ENCODE measurements at regions not wholly inside any gene's neighbourhood (a gene's known extent, or its start where the extent isn't known, plus 50 kb on each side); places are given as distances from the start of the nearest gene placed in this dataset.

- no peaks in the 10 kb centered on the region for H3K36me3 ChIP-seq (replicated peaks; ENCODE audit: insufficient read depth, low read length)
- H3K4me1 ChIP-seq (ENCODE audit: low read length) = no peaks in the 10 kb centered on the region
- H3K27me3 ChIP-seq (replicated peaks; ENCODE audit: insufficient read depth, low read length) = no peaks in the 10 kb centered on the region
- H3K79me2 ChIP-seq (ENCODE audit: low read length) = peaks cover 35% of the 10 kb centered on the region
- no peak for DNase-seq
- H3K9me2 ChIP-seq (replicated peaks; ENCODE audit: insufficient read depth, low read length) = no peaks in the 10 kb centered on the region
- no peak overlapping the region for H3K9ac ChIP-seq (ENCODE audit: low read length)
- H4K20me1 ChIP-seq (ENCODE audit: insufficient read depth, low read length) = no peaks in the 10 kb centered on the region
- peak; percentile 6; the same call in 1 of the 2 replicates for TF ChIP-seq CTCF (IDR thresholded peaks at IDR 0.05; ENCODE audit: low read length)
- TF ChIP-seq EZH2 (optimal IDR thresholded peaks at IDR 0.05; ENCODE audit: low read depth, low read length) = no peak
- TF ChIP-seq EZH2phosphoT487 (IDR thresholded peaks at IDR 0.05; ENCODE audit: low read length) = no peak
- no peaks in the 10 kb centered on the region for H3K9me3 ChIP-seq (replicated peaks; ENCODE audit: insufficient read depth, low read length)
- no peak overlapping the region for H3K4me2 ChIP-seq (ENCODE audit: low read depth, low read length)
- H3F3A ChIP-seq (ENCODE audit: insufficient read depth, low read length) = no peaks in the 10 kb centered on the region
- H3K4me3 ChIP-seq (ENCODE audit: low read length) = no peak overlapping the region
- H3K27ac ChIP-seq (ENCODE audit: low read length) = no peak overlapping the region
- no peak overlapping the region for H2AFZ ChIP-seq (ENCODE audit: low read length)
Measured at GRCh38 chr22:49550766-49551362, 276.8 kb downstream of the BRD1 start.

- Histone ChIP-seq H3K4me1 (ENCODE audit: low read length) (no peaks in the 10 kb centered on the region), H3K9me3 (replicated peaks; ENCODE audit: insufficient read depth, low read length) (no peaks in the 10 kb centered on the region), H3K36me3 (replicated peaks; ENCODE audit: insufficient read depth, low read length) (no peaks in the 10 kb centered on the region), H3K9ac (ENCODE audit: low read length) (no peak overlapping the region), H3F3A (ENCODE audit: insufficient read depth, low read length) (no peaks in the 10 kb centered on the region), H3K4me2 (ENCODE audit: low read depth, low read length) (no peak overlapping the region), H3K4me3 (ENCODE audit: low read length) (no peak overlapping the region), H3K9me2 (replicated peaks; ENCODE audit: insufficient read depth, low read length) (no peaks in the 10 kb centered on the region), H3K27ac (ENCODE audit: low read length) (no peak overlapping the region), H2AFZ (ENCODE audit: low read length) (no peak overlapping the region), H3K79me2 (ENCODE audit: low read length) (peaks cover 31% of the 10 kb centered on the region), H4K20me1 (ENCODE audit: insufficient read depth, low read length) (no peaks in the 10 kb centered on the region), H3K27me3 (replicated peaks; ENCODE audit: insufficient read depth, low read length) (no peaks in the 10 kb centered on the region)
- TF ChIP-seq EZH2phosphoT487 (IDR thresholded peaks at IDR 0.05; ENCODE audit: low read length) (no peak), EZH2 (optimal IDR thresholded peaks at IDR 0.05; ENCODE audit: low read depth, low read length) (no peak), CTCF (IDR thresholded peaks at IDR 0.05; ENCODE audit: low read length) (no peak)
- DNase-seq = no peak
Measured at GRCh38 chr22:49550141-49550430, 277.6 kb downstream of the BRD1 start.

GRCh38 chr22:49549256-49550140 lies 278.2 kb downstream of the BRD1 start:
- no peaks in the 10 kb centered on the region for H4K20me1 ChIP-seq (ENCODE audit: insufficient read depth, low read length)
- no peak overlapping the region for H3K4me2 ChIP-seq (ENCODE audit: low read depth, low read length)
- no peak overlapping the region for H3K27ac ChIP-seq (ENCODE audit: low read length)
- no peaks in the 10 kb centered on the region for H3K4me1 ChIP-seq (ENCODE audit: low read length)
- H3K79me2 ChIP-seq (ENCODE audit: low read length) = peaks cover 25% of the 10 kb centered on the region
- no peak overlapping the region for H3K4me3 ChIP-seq (ENCODE audit: low read length)
- H3K9ac ChIP-seq (ENCODE audit: low read length) = no peak overlapping the region
- H2AFZ ChIP-seq (ENCODE audit: low read length) = no peak overlapping the region
- TF ChIP-seq CTCF (IDR thresholded peaks at IDR 0.05; ENCODE audit: low read length) = no peak
- TF ChIP-seq EZH2 (optimal IDR thresholded peaks at IDR 0.05; ENCODE audit: low read depth, low read length) = no peak
- TF ChIP-seq EZH2phosphoT487 (IDR thresholded peaks at IDR 0.05; ENCODE audit: low read length) = no peak
- no peaks in the 10 kb centered on the region for H3K9me3 ChIP-seq (replicated peaks; ENCODE audit: insufficient read depth, low read length)
- no peaks in the 10 kb centered on the region for H3F3A ChIP-seq (ENCODE audit: insufficient read depth, low read length)
- H3K36me3 ChIP-seq (replicated peaks; ENCODE audit: insufficient read depth, low read length) = no peaks in the 10 kb centered on the region
- no peaks in the 10 kb centered on the region for H3K27me3 ChIP-seq (replicated peaks; ENCODE audit: insufficient read depth, low read length)
- H3K9me2 ChIP-seq (replicated peaks; ENCODE audit: insufficient read depth, low read length) = no peaks in the 10 kb centered on the region
- no peak for DNase-seq

All from MM.1S (cell line).